Panc1 (cell line): ENCODE measurements at regions not wholly inside any gene's neighbourhood (a gene's known extent, or its start where the extent isn't known, plus 50 kb on each side); places are given as distances from the start of the nearest gene placed in this dataset.

Experiments
- ATAC-seq: fragments of 200-7000 bp; cut with Tn5 transposase; 2 replicates; pipeline ENCODE4 v1.9.1; 2020; ENCODE audit warnings: mild to moderate bottlenecking, moderate library complexity
- BruUV-seq: library from RNA; stranded (reverse); fragments of 400-500 nt; replicated peaks from 2 replicates; lab custom pipeline; 2021; lab: Mats Ljungman, UMichigan
- CTCF ChIA-PET: fragments of 300-600 bp; sonication (Branson Sonifier 250); formaldehyde crosslinking; loops from one replicate; lab custom pipeline; 2022; ENCODE audit warnings: antibody characterized with exemption; lab: Charles Lee
- POLR2A ChIA-PET: fragments of 300-600 bp; sonication (Branson Sonifier 250); formaldehyde crosslinking; loops from one replicate; lab custom pipeline; 2022; ENCODE audit warnings: antibody characterized with exemption; lab: Charles Lee
- DNase-seq: peaks from one replicate; pipeline ENCODE4 v3.0.0-alpha.2; 2010; ENCODE audit warnings: low read depth, low spot score
- H3K27ac ChIP-seq: 2 replicates; pipeline ENCODE4 v1.5.1; 2011; ENCODE audit warnings: mild to moderate bottlenecking, low read length, inconsistent platforms
- H3K27me3 ChIP-seq: fragments of 200-500 bp; sonication (Bioruptor generic); 2 replicates; pipeline ENCODE4 v1.6.0; 2014; ENCODE audit warnings: low read length, inconsistent platforms; ENCODE audit not compliant: control insufficient read depth, insufficient read depth
- H3K36me3 ChIP-seq: fragments of 200-500 bp; sonication (Bioruptor generic); 2 replicates; pipeline ENCODE4 v1.5.1; 2014; ENCODE audit warnings: inconsistent platforms, mild to moderate bottlenecking, low read length, moderate library complexity; ENCODE audit not compliant: control insufficient read depth, insufficient read depth
- H3K4me1 ChIP-seq: 2 replicates; pipeline ENCODE4 v1.5.1; 2011; ENCODE audit warnings: inconsistent platforms, mild to moderate bottlenecking, low read length, moderate library complexity; ENCODE audit not compliant: control insufficient read depth, insufficient read depth
- H3K4me3 ChIP-seq, 2 experiments: 2 replicates each; pipeline ENCODE4 v1.5.1; 2011 to 2012; ENCODE audit warnings: low read depth in 2 of 2, low read length in 2 of 2, mild to moderate bottlenecking in 2 of 2, inconsistent platforms in 1 of 2, moderate library complexity in 1 of 2
- H3K9me3 ChIP-seq: fragments of 200-500 bp; sonication (Bioruptor generic); 2 replicates; pipeline ENCODE4 v1.5.1; 2014; ENCODE audit warnings: low read depth, mild to moderate bottlenecking, inconsistent platforms, low read length, moderate library complexity; ENCODE audit not compliant: control insufficient read depth, insufficient read depth
- CTCF ChIP-seq: fragments of 450-650 bp; IDR thresholded peaks from 2 replicates; pipeline ENCODE4 v1.5.1; 2017; ENCODE audit warnings: mild to moderate bottlenecking
- POLR2AphosphoS5 ChIP-seq: IDR thresholded peaks from 2 replicates; pipeline ENCODE4 v1.6.1; 2012; ENCODE audit warnings: mild to moderate bottlenecking, low read depth, low read length, moderate library complexity
- REST ChIP-seq, 2 experiments: IDR thresholded peaks; 2 replicates each; pipeline ENCODE4 v1.6.1; 2011 to 2012; ENCODE audit warnings: low read depth in 2 of 2, control low read depth in 1 of 2, low read length in 1 of 2, mild to moderate bottlenecking in 1 of 2, moderate library complexity in 1 of 2; ENCODE audit not compliant: insufficient read depth in 1 of 2
- SIN3A ChIP-seq: IDR thresholded peaks from 2 replicates; pipeline ENCODE4 v1.6.1; 2012; ENCODE audit warnings: low read depth, mild to moderate bottlenecking, low read length, moderate library complexity, borderline replicate concordance; ENCODE audit not compliant: insufficient read depth
- TCF7L2 ChIP-seq: IDR thresholded peaks from 2 replicates; pipeline ENCODE4 v1.6.1; 2011; ENCODE audit warnings: mild to moderate bottlenecking, low read depth, low read length, inconsistent platforms
- in situ Hi-C: cut with HindIII; loops from 2 replicates; pipeline ENCODE4 v1.10.0; 2016; ENCODE audit warnings: low sequenced_read_pairs, low pct_unique_long_range_greater_than_20kb
- intact Hi-C: fragments of 100-400 bp; cut with micrococcal nuclease; formaldehyde crosslinking; loops from one replicate; pipeline ENCODE4 v1.10.0; 2022; ENCODE audit not compliant: unreplicated experiment

- intact Hi-C loops (no loop called here), in situ Hi-C loops (no loop called here)
- Histone ChIP-seq H3K4me1 (no peaks in the 10 kb centered on the region), H3K27me3 (no peaks in the 10 kb centered on the region), H3K4me3 (no peak overlapping the region), H3K36me3 (no peaks in the 10 kb centered on the region), H3K9me3 (no peaks in the 10 kb centered on the region), H3K27ac (no peak overlapping the region)
- ATAC-seq (no peak), DNase-seq (no peak)
- no TSS peak for BruUV-seq
- ChIA-PET POLR2A (no interaction called here), CTCF (no interaction called here)
- TF ChIP-seq POLR2AphosphoS5, result no peak
- TF ChIP-seq SIN3A, result no peak
- TF ChIP-seq TCF7L2, result no peak
- no peak for TF ChIP-seq REST (IDR thresholded peaks at IDR 0.05; ENCODE audit: insufficient read depth in 1 of 2, low read depth in 2 of 2, low read length in 1 of 2)
- TF ChIP-seq CTCF, result no peak
Measured at GRCh38 chr10:84826704-84827103, 498.3 kb downstream of the CCSER2 start.

- ChIA-PET CTCF (no interaction called here), POLR2A (no interaction called here)
- in situ Hi-C loops (no loop called here), intact Hi-C loops (no loop called here)
- DNase-seq (no peak), ATAC-seq (no peak)
- no peak overlapping the region for H3K4me3 ChIP-seq
- BruUV-seq, result no TSS peak
- H3K27me3 ChIP-seq, result no peaks in the 10 kb centered on the region
- TF ChIP-seq TCF7L2, result no peak
- TF ChIP-seq CTCF, result no peak
- TF ChIP-seq POLR2AphosphoS5, result no peak
- no peak for TF ChIP-seq REST (IDR thresholded peaks at IDR 0.05; ENCODE audit: insufficient read depth in 1 of 2, low read depth in 2 of 2, low read length in 1 of 2)
- no peak for TF ChIP-seq SIN3A
- no peaks in the 10 kb centered on the region for H3K4me1 ChIP-seq
- H3K36me3 ChIP-seq, result no peaks in the 10 kb centered on the region
- no peak overlapping the region for H3K27ac ChIP-seq
- H3K9me3 ChIP-seq, result no peaks in the 10 kb centered on the region
Measured at GRCh38 chr10:84829131-84829530, 500.7 kb downstream of the CCSER2 start.
